ENCODE measurements at regions not wholly inside any gene's neighbourhood (a gene's known extent, or its start where the extent isn't known, plus 50 kb on each side); places are given as distances from the start of the nearest gene placed in this dataset.

DNA sequence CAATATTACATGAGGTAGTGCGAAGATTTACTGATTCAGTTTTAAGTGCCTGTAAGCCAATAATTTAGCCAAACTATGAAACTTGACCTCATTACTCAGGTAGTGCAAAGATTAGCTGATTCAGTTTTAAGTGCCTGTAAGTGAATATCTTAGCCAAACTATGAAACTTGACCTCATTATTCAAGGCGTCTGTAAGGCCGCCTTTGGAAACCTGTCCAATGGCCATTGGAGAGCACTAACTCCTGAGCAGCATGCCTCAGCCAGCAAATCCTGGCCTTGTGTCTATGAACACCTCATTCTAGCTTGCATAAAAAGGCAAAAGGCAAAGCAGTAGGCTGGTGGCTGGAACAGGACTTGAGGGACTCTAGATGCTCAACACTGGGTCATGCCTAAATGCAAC is 127.0 kb upstream of the GPR12 start:
- no peaks in the 10 kb centered on the region for H3K36me3 ChIP-seq (ENCODE audit: control insufficient read depth, insufficient read depth, low read length)
- DNase-seq, result no peak
- WGBS (ENCODE audit: insufficient coverage, low lambda C conversion rate), result 100% methylated on average over 2 of the region's 3 CpGs
- no peaks in the 10 kb centered on the region for H3K9me3 ChIP-seq (ENCODE audit: control insufficient read depth, low read depth, low read length)
- no peaks in the 10 kb centered on the region for H3K4me1 ChIP-seq (ENCODE audit: control insufficient read depth, insufficient read depth, low read length)
- no peak overlapping the region for H3K27ac ChIP-seq (ENCODE audit: low read length)
- peaks cover 9% of the 10 kb centered on the region for H3K27me3 ChIP-seq (ENCODE audit: control insufficient read depth, insufficient read depth, low read length)
- no peak overlapping the region for H3K4me3 ChIP-seq (ENCODE audit: low read length)

DNA sequence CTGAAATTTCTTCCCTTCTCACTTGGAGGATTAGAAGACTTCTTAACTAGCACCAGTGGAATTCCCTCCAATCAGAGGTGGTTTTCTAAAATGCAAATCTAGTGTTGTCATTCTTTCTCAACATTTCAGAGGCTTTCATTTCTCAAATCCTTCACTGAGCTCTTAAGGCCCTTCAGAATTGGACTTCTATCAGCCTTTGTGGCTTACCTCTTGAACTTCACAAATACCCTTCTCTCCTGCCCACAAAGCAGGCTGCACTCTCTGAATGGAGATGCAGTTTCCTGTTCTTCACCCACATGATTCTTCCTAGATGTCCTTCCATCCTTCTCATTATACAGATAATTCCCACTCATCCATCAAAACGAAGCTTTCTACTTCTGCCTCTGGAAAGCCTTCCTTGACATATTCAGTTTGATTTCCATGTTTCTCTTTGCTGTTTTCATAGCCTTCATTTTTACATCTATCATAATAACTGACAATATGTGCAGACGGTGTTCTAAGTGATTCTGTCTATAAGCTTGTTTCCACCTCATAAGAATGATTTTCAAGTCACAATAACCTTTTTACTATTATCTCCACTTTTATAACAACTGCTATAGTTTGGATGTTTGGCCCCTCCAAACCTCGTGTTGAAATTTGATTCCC is 123.1 kb upstream of the GPR12 start:
- DNase-seq, result no peak
- Histone ChIP-seq H3K4me1 (ENCODE audit: control insufficient read depth, insufficient read depth, low read length) (no peaks in the 10 kb centered on the region), H3K9me3 (ENCODE audit: control insufficient read depth, low read depth, low read length) (no peaks in the 10 kb centered on the region), H3K27me3 (ENCODE audit: control insufficient read depth, insufficient read depth, low read length) (peaks cover 9% of the 10 kb centered on the region), H3K27ac (ENCODE audit: low read length) (no peak overlapping the region), H3K4me3 (ENCODE audit: low read length) (no peak overlapping the region), H3K36me3 (ENCODE audit: control insufficient read depth, insufficient read depth, low read length) (no peaks in the 10 kb centered on the region)
- 71% methylated on average over 2 of the region's 3 CpGs for WGBS (ENCODE audit: insufficient coverage, low lambda C conversion rate)

DNA sequence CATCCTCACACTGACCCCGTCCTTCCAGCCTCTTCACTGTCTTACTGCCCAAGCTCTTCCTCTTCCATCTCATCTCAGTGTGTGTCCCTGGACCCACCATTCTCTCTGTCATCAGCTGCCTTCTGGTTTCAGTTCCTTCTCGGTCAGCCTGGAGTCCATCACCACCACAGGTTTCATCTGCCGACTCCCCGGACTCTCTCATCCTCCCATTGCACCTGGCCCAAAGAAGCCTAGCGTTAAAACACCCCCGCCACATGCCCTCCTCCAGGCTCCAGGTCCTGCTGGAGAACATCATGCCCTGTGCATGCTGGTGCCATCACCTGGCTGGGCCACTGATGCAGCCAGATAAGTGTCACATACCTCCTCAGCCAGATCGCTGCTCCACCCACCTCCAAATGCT is 122.1 kb upstream of the GPR12 start:
- H3K36me3 ChIP-seq (ENCODE audit: control insufficient read depth, insufficient read depth, low read length), result no peaks in the 10 kb centered on the region
- no peak for DNase-seq
- H3K9me3 ChIP-seq (ENCODE audit: control insufficient read depth, low read depth, low read length), result no peaks in the 10 kb centered on the region
- no peaks in the 10 kb centered on the region for H3K4me1 ChIP-seq (ENCODE audit: control insufficient read depth, insufficient read depth, low read length)
- WGBS (ENCODE audit: insufficient coverage, low lambda C conversion rate), result 57% methylated on average over 1 of the region's 7 CpGs
- H3K27ac ChIP-seq (ENCODE audit: low read length), result no peak overlapping the region
- H3K27me3 ChIP-seq (ENCODE audit: control insufficient read depth, insufficient read depth, low read length), result peaks cover 6% of the 10 kb centered on the region
- H3K4me3 ChIP-seq (ENCODE audit: low read length), result no peak overlapping the region

GRCh38 chr13:26881154-26881553 is 120.6 kb upstream of the GPR12 start:
- Histone ChIP-seq H3K4me3 (ENCODE audit: low read length) (no peak overlapping the region), H3K36me3 (ENCODE audit: control insufficient read depth, insufficient read depth, low read length) (no peaks in the 10 kb centered on the region), H3K27ac (ENCODE audit: low read length) (no peak overlapping the region), H3K27me3 (ENCODE audit: control insufficient read depth, insufficient read depth, low read length) (peaks cover 5% of the 10 kb centered on the region), H3K9me3 (ENCODE audit: control insufficient read depth, low read depth, low read length) (no peaks in the 10 kb centered on the region), H3K4me1 (ENCODE audit: control insufficient read depth, insufficient read depth, low read length) (no peaks in the 10 kb centered on the region)
- DNase-seq, result no peak
- WGBS (ENCODE audit: insufficient coverage, low lambda C conversion rate), result no CpG with 5 or more reads among the region's 6 CpGs

- Histone ChIP-seq H3K4me1 (ENCODE audit: control insufficient read depth, insufficient read depth, low read length) (no peaks in the 10 kb centered on the region), H3K4me3 (ENCODE audit: low read length) (no peak overlapping the region), H3K27me3 (ENCODE audit: control insufficient read depth, insufficient read depth, low read length) (peaks cover 5% of the 10 kb centered on the region), H3K27ac (ENCODE audit: low read length) (no peak overlapping the region), H3K9me3 (ENCODE audit: control insufficient read depth, low read depth, low read length) (no peaks in the 10 kb centered on the region), H3K36me3 (ENCODE audit: control insufficient read depth, insufficient read depth, low read length) (no peaks in the 10 kb centered on the region)
- no peak for DNase-seq
- 100% methylated on average over 1 of the region's 8 CpGs for WGBS (ENCODE audit: insufficient coverage, low lambda C conversion rate)
Measured at GRCh38 chr13:26880735-26881134, 120.1 kb upstream of the GPR12 start.

DNA sequence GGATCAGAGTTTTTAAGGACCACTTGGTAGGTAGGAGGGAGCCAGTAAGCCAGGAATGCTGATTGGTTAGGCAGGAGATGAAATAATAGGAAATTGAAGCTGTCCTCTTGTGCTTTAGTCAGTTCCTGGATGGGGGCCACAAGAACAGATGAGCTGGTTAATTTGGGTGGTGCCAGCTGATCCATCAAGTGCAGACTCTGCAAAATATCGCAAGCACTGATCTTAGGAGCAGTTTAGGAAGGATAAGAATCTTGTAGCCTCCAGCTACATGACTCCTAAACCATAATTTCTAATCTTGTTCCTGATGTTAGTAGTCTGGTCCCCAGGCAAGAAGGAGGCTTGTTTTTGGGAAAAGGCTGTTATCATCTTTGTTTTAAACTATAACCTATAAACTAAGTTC is 117.9 kb upstream of the GPR12 start:
- Histone ChIP-seq H3K36me3 (ENCODE audit: control insufficient read depth, insufficient read depth, low read length) (no peaks in the 10 kb centered on the region), H3K4me1 (ENCODE audit: control insufficient read depth, insufficient read depth, low read length) (no peaks in the 10 kb centered on the region), H3K4me3 (ENCODE audit: low read length) (no peak overlapping the region), H3K9me3 (ENCODE audit: control insufficient read depth, low read depth, low read length) (no peaks in the 10 kb centered on the region), H3K27ac (ENCODE audit: low read length) (no peak overlapping the region), H3K27me3 (ENCODE audit: control insufficient read depth, insufficient read depth, low read length) (peaks cover 5% of the 10 kb centered on the region)
- DNase-seq, result no peak
- no CpG with 5 or more reads among the region's 1 CpG for WGBS (ENCODE audit: insufficient coverage, low lambda C conversion rate)

DNA sequence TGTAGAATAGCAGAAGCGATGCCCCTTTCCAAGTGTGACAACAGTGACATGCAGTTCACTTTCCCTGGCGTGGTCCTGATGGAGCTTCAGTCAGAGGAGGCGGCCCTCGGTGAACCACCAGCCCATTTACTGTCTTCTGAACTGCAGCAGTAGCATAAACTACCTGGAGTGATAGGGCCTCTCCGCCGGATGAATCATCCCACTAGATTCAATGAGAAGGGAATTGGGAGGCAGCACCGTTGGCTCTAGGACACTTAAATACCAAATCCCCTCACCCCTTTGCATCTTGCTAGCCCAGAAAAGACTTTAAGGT is 112.8 kb upstream of the GPR12 start:
- H3K4me3 ChIP-seq (ENCODE audit: low read length), result no peak overlapping the region
- no CpG with 5 or more reads among the region's 7 CpGs for WGBS (ENCODE audit: insufficient coverage, low lambda C conversion rate)

GRCh38 chr13:26872525-26873385 is 112.2 kb upstream of the GPR12 start:
- H3K4me1 ChIP-seq (ENCODE audit: control insufficient read depth, insufficient read depth, low read length), result no peaks in the 10 kb centered on the region

More for the DNA sequence above, 112.8 kb upstream of the GPR12 start:
- no peak for DNase-seq
- Histone ChIP-seq H3K9me3 (ENCODE audit: control insufficient read depth, low read depth, low read length) (no peaks in the 10 kb centered on the region), H3K27ac (ENCODE audit: low read length) (no peak overlapping the region), H3K36me3 (ENCODE audit: control insufficient read depth, insufficient read depth, low read length) (no peaks in the 10 kb centered on the region), H3K27me3 (ENCODE audit: control insufficient read depth, insufficient read depth, low read length) (no peaks in the 10 kb centered on the region), H3K4me1 (ENCODE audit: control insufficient read depth, insufficient read depth, low read length) (no peaks in the 10 kb centered on the region)

GRCh38 chr13:26867451-26868091 is 107.0 kb upstream of the GPR12 start:
- Histone ChIP-seq H3K27me3 (ENCODE audit: control insufficient read depth, insufficient read depth, low read length) (peaks cover 3% of the 10 kb centered on the region), H3K4me1 (ENCODE audit: control insufficient read depth, insufficient read depth, low read length) (no peaks in the 10 kb centered on the region), H3K9me3 (ENCODE audit: control insufficient read depth, low read depth, low read length) (no peaks in the 10 kb centered on the region), H3K27ac (ENCODE audit: low read length) (no peak overlapping the region), H3K36me3 (ENCODE audit: control insufficient read depth, insufficient read depth, low read length) (no peaks in the 10 kb centered on the region), H3K4me3 (ENCODE audit: low read length) (no peak overlapping the region)
- DNase-seq, result peak in 1 of 2 donors; percentile 17
- no CpG with 5 or more reads among the region's 5 CpGs for WGBS (ENCODE audit: insufficient coverage, low lambda C conversion rate)

More at GRCh38 chr13:26872525-26873385, 112.2 kb upstream of the GPR12 start:
- no peaks in the 10 kb centered on the region for H3K36me3 ChIP-seq (ENCODE audit: control insufficient read depth, insufficient read depth, low read length)
- no peaks in the 10 kb centered on the region for H3K27me3 ChIP-seq (ENCODE audit: control insufficient read depth, insufficient read depth, low read length)
- 77% methylated on average over 3 of the region's 28 CpGs for WGBS (ENCODE audit: insufficient coverage, low lambda C conversion rate)
- DNase-seq, result peak; percentile 5 to 12
- no peak overlapping the region for H3K4me3 ChIP-seq (ENCODE audit: low read length)
- H3K9me3 ChIP-seq (ENCODE audit: control insufficient read depth, low read depth, low read length), result no peaks in the 10 kb centered on the region
- H3K27ac ChIP-seq (ENCODE audit: low read length), result no peak overlapping the region

- no peaks in the 10 kb centered on the region for H3K9me3 ChIP-seq (ENCODE audit: control insufficient read depth, low read depth, low read length)
- H3K4me3 ChIP-seq (ENCODE audit: low read length), result no peak overlapping the region
- no CpG with 5 or more reads among the region's 5 CpGs for WGBS (ENCODE audit: insufficient coverage, low lambda C conversion rate)
- H3K27me3 ChIP-seq (ENCODE audit: control insufficient read depth, insufficient read depth, low read length), result peaks cover 3% of the 10 kb centered on the region
- no peaks in the 10 kb centered on the region for H3K36me3 ChIP-seq (ENCODE audit: control insufficient read depth, insufficient read depth, low read length)
- no peak for DNase-seq
- no peak overlapping the region for H3K27ac ChIP-seq (ENCODE audit: low read length)
- no peaks in the 10 kb centered on the region for H3K4me1 ChIP-seq (ENCODE audit: control insufficient read depth, insufficient read depth, low read length)
Measured at GRCh38 chr13:26864576-26864975, 104.0 kb upstream of the GPR12 start.

All from large intestine (tissue), 3 donors.